Effector memory CD8-positive, alpha-beta T cell (primary cell): ENCODE measurements at regions not wholly inside any gene's neighbourhood (a gene's known extent, or its start where the extent isn't known, plus 50 kb on each side); places are given as distances from the start of the nearest gene placed in this dataset.

Experiments
- ATAC-seq: fragments of 150-1000 bp; cut with Tn5 transposase; replicated peaks from 2 replicates; pipeline ENCODE4 v1.10.0; 2021; ENCODE audit warnings: mild to moderate bottlenecking, moderate library complexity
- DNase-seq, 3 experiments: peaks; one replicate each; pipeline ENCODE4 v3.0.0; 2021
- H3K27ac Mint-ChIP-seq, 2 donors: one replicate each; pipeline ENCODE4 v1.8.0; 2022; ENCODE audit warnings: mild to moderate bottlenecking in 2 of 2, mixed read lengths in 2 of 2, moderate library complexity in 2 of 2
- H3K27me3 Mint-ChIP-seq, 2 donors: one replicate each; pipeline ENCODE4 v1.8.0; 2022; ENCODE audit warnings: mixed read lengths in 2 of 2
- H3K36me3 Mint-ChIP-seq: one replicate; pipeline ENCODE4 v1.8.0; 2022; ENCODE audit warnings: mild to moderate bottlenecking, moderate library complexity, mixed read lengths; ENCODE audit not compliant: insufficient read depth
- H3K4me1 Mint-ChIP-seq, 2 donors: one replicate each; pipeline ENCODE4 v1.8.0; 2022; ENCODE audit warnings: low read depth in 2 of 2, mixed read lengths in 2 of 2
- H3K4me3 Mint-ChIP-seq, 2 donors: one replicate each; pipeline ENCODE4 v1.8.0; 2022; ENCODE audit warnings: mild to moderate bottlenecking in 2 of 2, mixed read lengths in 2 of 2, moderate library complexity in 2 of 2
- H3K9me3 Mint-ChIP-seq, 2 donors: one replicate each; pipeline ENCODE4 v1.8.0; 2022; ENCODE audit warnings: mixed read lengths in 2 of 2

- DNase-seq (no peak), ATAC-seq (no peak)
- no peak overlapping the region for H3K27ac Mint-ChIP-seq
- H3K36me3 Mint-ChIP-seq = peaks cover 3% of the 10 kb centered on the region
- peaks cover 29 to 36% of the 10 kb centered on the region in 2 donors for H3K27me3 Mint-ChIP-seq
- H3K4me3 Mint-ChIP-seq = no peak overlapping the region
- no peaks in the 10 kb centered on the region for H3K9me3 Mint-ChIP-seq
- H3K4me1 Mint-ChIP-seq = no peaks in the 10 kb centered on the region
Measured at GRCh38 chr11:95385577-95385976, 154.6 kb upstream of the SESN3 start.

- Mint-ChIP-seq H3K9me3 (no peaks in the 10 kb centered on the region), H3K36me3 (peaks cover 3% of the 10 kb centered on the region), H3K27me3 (peaks cover 31 to 38% of the 10 kb centered on the region in 2 donors), H3K4me3 (no peak overlapping the region), H3K27ac (no peak overlapping the region), H3K4me1 (no peaks in the 10 kb centered on the region)
- ATAC-seq (no peak), DNase-seq (no peak)
Measured at GRCh38 chr11:95379479-95379878, 148.5 kb upstream of the SESN3 start.

GRCh38 chr11:95378789-95379188 is 147.8 kb upstream of the SESN3 start:
- no peak overlapping the region for H3K4me3 Mint-ChIP-seq
- no peak for DNase-seq
- no peaks in the 10 kb centered on the region for H3K4me1 Mint-ChIP-seq
- peaks cover 36 to 39% of the 10 kb centered on the region in 2 donors for H3K27me3 Mint-ChIP-seq
- no peaks in the 10 kb centered on the region for H3K9me3 Mint-ChIP-seq
- peaks cover 3% of the 10 kb centered on the region for H3K36me3 Mint-ChIP-seq
- ATAC-seq = no peak
- no peak overlapping the region for H3K27ac Mint-ChIP-seq

GRCh38 chr11:95378111-95378510 is 147.1 kb upstream of the SESN3 start:
- Mint-ChIP-seq H3K27me3 (peaks cover 30 to 42% of the 10 kb centered on the region in 2 donors), H3K9me3 (no peaks in the 10 kb centered on the region), H3K27ac (no peak overlapping the region), H3K4me1 (no peaks in the 10 kb centered on the region), H3K36me3 (peaks cover 3% of the 10 kb centered on the region), H3K4me3 (no peak overlapping the region)
- DNase-seq (no peak), ATAC-seq (no peak)

GRCh38 chr11:95375886-95376285 is 144.9 kb upstream of the SESN3 start:
- ATAC-seq (no peak), DNase-seq (no peak)
- Mint-ChIP-seq H3K27ac (no peak overlapping the region), H3K36me3 (no peaks in the 10 kb centered on the region), H3K9me3 (no peaks in the 10 kb centered on the region), H3K27me3 (peaks cover 40 to 43% of the 10 kb centered on the region in 2 donors), H3K4me3 (no peak overlapping the region), H3K4me1 (no peaks in the 10 kb centered on the region)

GRCh38 chr11:95375451-95375850 is 144.4 kb upstream of the SESN3 start:
- no peaks in the 10 kb centered on the region for H3K4me1 Mint-ChIP-seq
- no peak for ATAC-seq

GRCh38 chr11:95374105-95374504 is 143.1 kb upstream of the SESN3 start:
- Mint-ChIP-seq H3K27me3 (peaks cover 40 to 42% of the 10 kb centered on the region in 2 donors), H3K9me3 (no peaks in the 10 kb centered on the region), H3K27ac (no peak overlapping the region), H3K4me1 (no peaks in the 10 kb centered on the region), H3K4me3 (no peak overlapping the region), H3K36me3 (no peaks in the 10 kb centered on the region)
- ATAC-seq (no peak), DNase-seq (no peak)

More at GRCh38 chr11:95375451-95375850, 144.4 kb upstream of the SESN3 start:
- Mint-ChIP-seq H3K9me3 (no peaks in the 10 kb centered on the region), H3K4me3 (no peak overlapping the region), H3K27me3 (peaks cover 38 to 40% of the 10 kb centered on the region in 2 donors), H3K36me3 (no peaks in the 10 kb centered on the region), H3K27ac (no peak overlapping the region)
- no peak for DNase-seq

- no peak for DNase-seq
- no peaks in the 10 kb centered on the region for H3K9me3 Mint-ChIP-seq
- H3K36me3 Mint-ChIP-seq = no peaks in the 10 kb centered on the region
- no peak overlapping the region for H3K4me3 Mint-ChIP-seq
- ATAC-seq = no peak
- no peaks in the 10 kb centered on the region for H3K4me1 Mint-ChIP-seq
- peaks cover 40 to 46% of the 10 kb centered on the region in 2 donors for H3K27me3 Mint-ChIP-seq
- H3K27ac Mint-ChIP-seq = no peak overlapping the region
Measured at GRCh38 chr11:95373241-95373640, 142.2 kb upstream of the SESN3 start.

- ATAC-seq = no peak
- H3K4me3 Mint-ChIP-seq = no peak overlapping the region
- H3K36me3 Mint-ChIP-seq = no peaks in the 10 kb centered on the region
- H3K9me3 Mint-ChIP-seq = no peaks in the 10 kb centered on the region
- peaks cover 40% of the 10 kb centered on the region in 2 donors for H3K27me3 Mint-ChIP-seq
- DNase-seq = no peak
- no peaks in the 10 kb centered on the region for H3K4me1 Mint-ChIP-seq
- H3K27ac Mint-ChIP-seq = no peak overlapping the region
Measured at GRCh38 chr11:95372097-95372656, 141.2 kb upstream of the SESN3 start.

GRCh38 chr11:95371153-95371552 is 140.2 kb upstream of the SESN3 start:
- Mint-ChIP-seq H3K4me1 (no peaks in the 10 kb centered on the region), H3K27ac (no peak overlapping the region), H3K9me3 (no peaks in the 10 kb centered on the region), H3K27me3 (peaks cover 34 to 40% of the 10 kb centered on the region in 2 donors), H3K4me3 (no peak overlapping the region), H3K36me3 (no peaks in the 10 kb centered on the region)
- DNase-seq (no peak), ATAC-seq (no peak)

- Mint-ChIP-seq H3K27ac (no peak overlapping the region), H3K4me1 (no peaks in the 10 kb centered on the region), H3K9me3 (no peaks in the 10 kb centered on the region), H3K27me3 (peaks cover 28 to 29% of the 10 kb centered on the region in 2 donors), H3K4me3 (no peak overlapping the region), H3K36me3 (no peaks in the 10 kb centered on the region)
- DNase-seq (no peak), ATAC-seq (no peak)
Measured at GRCh38 chr11:95367726-95368125, 136.7 kb upstream of the SESN3 start.

- H3K27ac Mint-ChIP-seq = no peak overlapping the region
- no peak overlapping the region for H3K4me3 Mint-ChIP-seq
- H3K9me3 Mint-ChIP-seq = no peaks in the 10 kb centered on the region
- ATAC-seq (no peak), DNase-seq (no peak)
- H3K4me1 Mint-ChIP-seq = no peaks in the 10 kb centered on the region
- no peaks in the 10 kb centered on the region for H3K36me3 Mint-ChIP-seq
- peaks cover 14 to 18% of the 10 kb centered on the region in 2 donors for H3K27me3 Mint-ChIP-seq
Measured at GRCh38 chr11:95365348-95365747, 134.3 kb upstream of the SESN3 start.

- ATAC-seq (no peak), DNase-seq (no peak)
- H3K36me3 Mint-ChIP-seq = no peaks in the 10 kb centered on the region
- H3K27me3 Mint-ChIP-seq = peaks cover 7 to 13% of the 10 kb centered on the region in 2 donors
- H3K27ac Mint-ChIP-seq = no peak overlapping the region
- no peaks in the 10 kb centered on the region for H3K9me3 Mint-ChIP-seq
- no peak overlapping the region for H3K4me3 Mint-ChIP-seq
- H3K4me1 Mint-ChIP-seq = no peaks in the 10 kb centered on the region
Measured at GRCh38 chr11:95364324-95365295, 133.6 kb upstream of the SESN3 start.

GRCh38 chr11:95363708-95364107 is 132.7 kb upstream of the SESN3 start:
- H3K27me3 Mint-ChIP-seq = peaks cover 7 to 9% of the 10 kb centered on the region in 2 donors

More at GRCh38 chr11:95363708-95364107, 132.7 kb upstream of the SESN3 start:
- DNase-seq = no peak
- Mint-ChIP-seq H3K4me1 (no peaks in the 10 kb centered on the region), H3K9me3 (no peaks in the 10 kb centered on the region), H3K4me3 (no peak overlapping the region), H3K27ac (no peak overlapping the region), H3K36me3 (no peaks in the 10 kb centered on the region)
- no peak for ATAC-seq
